ENCODE measurements at regions not wholly inside any gene's neighbourhood (a gene's known extent, or its start where the extent isn't known, plus 50 kb on each side); places are given as distances from the start of the nearest gene placed in this dataset.

- TF ChIP-seq POLR2A (IDR thresholded peaks at IDR 0.05) = no peak
- TF ChIP-seq CTCF (IDR thresholded peaks at IDR 0.05) = no peak
These were observed 381.2 kb upstream of the LRFN5 start for GRCh38 chr14:41225433-41225832.
